BLaER1 (cell line): ENCODE measurements at regions not wholly inside any gene's neighbourhood (a gene's known extent, or its start where the extent isn't known, plus 50 kb on each side); places are given as distances from the start of the nearest gene placed in this dataset.

Experiments used
- H3K27ac ChIP-seq: shearing (Covaris generic); formaldehyde crosslinking; 2 replicates; pipeline ENCODE4 v1.8.1; 2022
- H3K27me3 ChIP-seq: shearing (Covaris generic); formaldehyde crosslinking; 2 replicates; pipeline ENCODE4 v1.8.1; 2022
- H3K36me3 ChIP-seq: shearing (Covaris generic); formaldehyde crosslinking; 2 replicates; pipeline ENCODE4 v1.8.1; 2022
- H3K4me1 ChIP-seq: shearing (Covaris generic); formaldehyde crosslinking; 2 replicates; pipeline ENCODE4 v1.8.1; 2022
- H3K4me2 ChIP-seq: shearing (Covaris generic); formaldehyde crosslinking; 2 replicates; pipeline ENCODE4 v1.8.1; 2022
- H3K4me3 ChIP-seq: shearing (Covaris generic); formaldehyde crosslinking; 2 replicates; pipeline ENCODE4 v1.8.1; 2022
- H3K9ac ChIP-seq: shearing (Covaris generic); formaldehyde crosslinking; 2 replicates; pipeline ENCODE4 v1.8.1; 2022
- H3K9me3 ChIP-seq: shearing (Covaris generic); formaldehyde crosslinking; 2 replicates; pipeline ENCODE4 v1.8.1; 2022
- H4K20me1 ChIP-seq: shearing (Covaris generic); formaldehyde crosslinking; 2 replicates; pipeline ENCODE4 v1.8.1; 2022
- Cebpa-rat ChIP-seq: shearing (Covaris generic); IDR thresholded peaks from 2 replicates; pipeline ENCODE4 v1.8.1; 2022

- H3K27me3 ChIP-seq, result no peaks in the 10 kb centered on the region
- no peaks in the 10 kb centered on the region for H3K36me3 ChIP-seq
- TF ChIP-seq Cebpa-rat, result no peak
- H3K4me1 ChIP-seq, result no peaks in the 10 kb centered on the region
- no peak overlapping the region for H3K4me3 ChIP-seq
- peaks cover 11% of the 10 kb centered on the region for H3K9me3 ChIP-seq
- no peak overlapping the region for H3K9ac ChIP-seq
- no peaks in the 10 kb centered on the region for H4K20me1 ChIP-seq
- no peak overlapping the region for H3K4me2 ChIP-seq
- H3K27ac ChIP-seq, result no peak overlapping the region
Observed at GRCh38 chr1:199322278-199322677, 683.4 kb downstream of the PTPRC start.

DNA sequence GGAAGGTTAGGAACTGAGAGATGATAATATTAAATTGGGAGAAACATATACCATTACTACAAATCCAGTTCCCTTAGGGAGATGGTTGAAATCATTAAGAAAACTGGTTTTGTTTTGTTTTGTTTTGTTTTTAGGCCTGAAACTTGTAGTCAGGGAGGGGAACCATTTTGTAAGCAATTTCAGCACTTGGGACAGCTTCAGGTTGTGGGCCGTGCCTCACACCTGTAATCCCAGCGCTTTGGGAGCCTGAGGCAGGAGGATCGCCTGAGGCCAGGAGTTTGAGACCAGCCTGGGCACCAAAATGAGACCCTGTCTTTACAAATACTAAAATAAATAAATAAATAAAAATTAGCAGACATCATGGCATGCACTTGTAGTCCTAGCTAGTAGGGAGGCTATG is 694.3 kb upstream of the NR5A2 start:
- no peak for TF ChIP-seq Cebpa-rat
- Histone ChIP-seq H3K4me2 (no peak overlapping the region), H3K9ac (no peak overlapping the region), H3K4me3 (no peak overlapping the region), H4K20me1 (no peaks in the 10 kb centered on the region), H3K27me3 (no peaks in the 10 kb centered on the region), H3K27ac (no peak overlapping the region), H3K9me3 (no peaks in the 10 kb centered on the region), H3K4me1 (no peaks in the 10 kb centered on the region), H3K36me3 (no peaks in the 10 kb centered on the region)

DNA sequence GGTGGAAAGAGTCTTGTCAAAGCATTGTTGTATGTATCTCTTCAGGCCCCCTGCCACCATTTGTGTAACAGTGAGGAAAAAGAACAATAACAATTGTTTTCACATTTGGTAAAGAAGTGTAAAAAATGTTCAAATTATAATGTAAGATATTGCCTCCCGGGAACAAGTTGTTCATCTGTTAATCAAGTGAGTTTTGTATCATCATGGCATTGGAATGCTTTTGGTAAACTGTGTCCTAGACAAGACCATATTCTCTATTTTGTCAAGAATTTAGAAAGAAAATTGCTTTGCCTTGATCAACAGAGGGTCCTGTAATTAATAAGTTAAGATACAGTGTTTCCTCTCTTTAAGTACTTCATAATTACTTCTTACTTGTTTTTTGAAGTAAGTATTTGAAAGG is 692.0 kb upstream of the NR5A2 start:
- Histone ChIP-seq H3K4me2 (no peak overlapping the region), H3K9ac (no peak overlapping the region), H3K4me3 (no peak overlapping the region)

DNA sequence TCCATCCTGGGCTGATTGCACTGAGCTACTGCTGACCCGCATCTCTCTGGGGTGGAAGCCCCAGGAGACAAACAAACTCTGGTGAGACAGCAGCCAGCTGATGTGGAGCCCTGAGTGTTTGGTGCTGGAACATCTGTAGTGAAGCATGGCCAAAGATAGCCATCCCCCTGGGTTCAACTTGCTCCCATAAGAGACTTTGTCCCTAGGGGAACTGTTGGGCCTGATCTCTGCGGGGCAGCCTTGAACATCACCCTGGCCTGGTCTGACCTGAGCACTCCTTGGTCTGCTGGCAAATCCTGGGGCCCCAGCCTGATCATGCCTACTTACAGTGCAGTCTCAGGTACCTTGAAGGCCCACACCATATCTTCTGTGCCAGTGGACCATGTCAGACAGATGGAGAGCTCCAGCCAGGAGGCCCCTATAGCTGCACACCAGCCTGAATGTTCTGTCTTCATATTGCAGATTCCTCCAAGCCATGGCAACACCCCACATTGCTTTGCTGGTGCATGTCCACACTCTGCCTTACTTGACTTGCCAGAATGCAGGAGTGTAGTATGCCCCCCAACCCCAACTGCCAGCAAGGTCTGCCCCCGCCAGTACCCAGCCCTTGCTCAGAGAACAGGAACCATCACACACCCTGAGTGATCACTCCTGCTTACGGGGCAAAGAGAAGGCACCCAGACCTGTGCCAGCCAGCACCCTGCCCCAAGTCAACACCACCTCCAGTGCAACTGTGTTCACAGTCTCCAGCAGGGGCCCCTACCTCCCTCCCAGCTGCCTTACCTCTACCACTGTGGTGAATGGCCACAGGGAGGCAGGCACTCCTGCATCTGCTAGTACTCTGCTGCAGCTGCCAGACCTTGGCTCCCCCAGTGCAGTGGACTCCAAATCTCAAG is 690.5 kb upstream of the NR5A2 start:
- no peaks in the 10 kb centered on the region for H3K36me3 ChIP-seq
- no peak overlapping the region for H3K9ac ChIP-seq
- no peaks in the 10 kb centered on the region for H4K20me1 ChIP-seq
- no peak overlapping the region for H3K27ac ChIP-seq
- no peaks in the 10 kb centered on the region for H3K4me1 ChIP-seq
- no peak for TF ChIP-seq Cebpa-rat
- H3K27me3 ChIP-seq, result no peaks in the 10 kb centered on the region
- H3K4me3 ChIP-seq, result no peak overlapping the region
- no peaks in the 10 kb centered on the region for H3K9me3 ChIP-seq
- H3K4me2 ChIP-seq, result no peak overlapping the region

More for the DNA sequence above, 692.0 kb upstream of the NR5A2 start:
- no peaks in the 10 kb centered on the region for H3K27me3 ChIP-seq
- no peaks in the 10 kb centered on the region for H3K9me3 ChIP-seq
- no peak overlapping the region for H3K27ac ChIP-seq
- H4K20me1 ChIP-seq, result no peaks in the 10 kb centered on the region
- no peaks in the 10 kb centered on the region for H3K4me1 ChIP-seq
- H3K36me3 ChIP-seq, result no peaks in the 10 kb centered on the region
- TF ChIP-seq Cebpa-rat, result no peak

GRCh38 chr1:199338760-199339159 is 688.8 kb upstream of the NR5A2 start:
- Histone ChIP-seq H3K4me1 (no peaks in the 10 kb centered on the region), H3K27me3 (no peaks in the 10 kb centered on the region), H3K4me2 (no peak overlapping the region), H3K4me3 (no peak overlapping the region), H3K36me3 (no peaks in the 10 kb centered on the region), H4K20me1 (no peaks in the 10 kb centered on the region), H3K9ac (no peak overlapping the region), H3K27ac (no peak overlapping the region), H3K9me3 (no peaks in the 10 kb centered on the region)
- TF ChIP-seq Cebpa-rat, result no peak

DNA sequence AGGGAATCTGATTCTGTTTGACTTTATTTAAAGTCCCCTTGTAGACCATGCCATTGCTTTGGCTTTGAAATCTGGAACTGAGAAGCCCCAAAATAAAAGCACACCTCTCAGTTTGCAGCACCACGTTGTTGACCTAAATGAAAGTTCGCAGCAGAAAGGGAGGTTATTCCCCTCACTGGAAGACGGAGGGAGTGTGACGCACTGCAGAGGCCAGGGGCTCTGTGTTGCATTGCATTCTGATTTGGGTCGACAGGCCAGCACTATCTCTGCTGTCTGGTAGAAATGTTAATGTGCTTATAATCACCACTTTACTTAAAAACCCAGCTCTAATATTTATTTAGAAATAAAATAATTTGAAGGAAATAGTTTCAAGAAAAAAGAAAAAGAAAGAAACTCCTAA is 675.2 kb upstream of the NR5A2 start:
- no peak for TF ChIP-seq Cebpa-rat
- Histone ChIP-seq H3K36me3 (no peaks in the 10 kb centered on the region), H3K27ac (no peak overlapping the region), H3K4me2 (no peak overlapping the region), H3K4me3 (no peak overlapping the region), H3K27me3 (no peaks in the 10 kb centered on the region), H4K20me1 (no peaks in the 10 kb centered on the region), H3K4me1 (no peaks in the 10 kb centered on the region), H3K9me3 (peaks cover 17% of the 10 kb centered on the region), H3K9ac (no peak overlapping the region)

DNA sequence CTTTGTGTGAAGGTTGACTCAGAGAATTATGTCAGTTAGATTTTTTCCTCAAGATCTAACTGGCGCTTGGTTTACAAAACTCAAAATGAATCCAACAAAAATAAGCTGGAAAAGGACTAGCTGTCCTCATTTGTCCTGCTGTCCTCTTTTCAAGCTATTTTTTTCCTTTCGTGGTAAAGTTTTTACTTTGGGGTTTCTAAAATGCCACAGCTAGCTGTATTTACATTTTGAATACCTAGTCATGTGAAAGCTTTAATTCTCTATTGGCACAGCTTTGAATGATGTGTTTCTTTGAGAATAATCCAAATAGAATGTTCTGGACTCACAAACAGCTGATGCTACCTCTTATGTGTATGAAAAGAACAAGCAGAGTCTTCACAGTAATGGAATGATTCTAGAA is 673.6 kb upstream of the NR5A2 start:
- Histone ChIP-seq H3K36me3 (no peaks in the 10 kb centered on the region), H3K4me2 (no peak overlapping the region), H4K20me1 (no peaks in the 10 kb centered on the region), H3K27me3 (no peaks in the 10 kb centered on the region), H3K4me1 (no peaks in the 10 kb centered on the region), H3K27ac (no peak overlapping the region), H3K9me3 (peaks cover 14% of the 10 kb centered on the region), H3K4me3 (no peak overlapping the region), H3K9ac (no peak overlapping the region)
- no peak for TF ChIP-seq Cebpa-rat

DNA sequence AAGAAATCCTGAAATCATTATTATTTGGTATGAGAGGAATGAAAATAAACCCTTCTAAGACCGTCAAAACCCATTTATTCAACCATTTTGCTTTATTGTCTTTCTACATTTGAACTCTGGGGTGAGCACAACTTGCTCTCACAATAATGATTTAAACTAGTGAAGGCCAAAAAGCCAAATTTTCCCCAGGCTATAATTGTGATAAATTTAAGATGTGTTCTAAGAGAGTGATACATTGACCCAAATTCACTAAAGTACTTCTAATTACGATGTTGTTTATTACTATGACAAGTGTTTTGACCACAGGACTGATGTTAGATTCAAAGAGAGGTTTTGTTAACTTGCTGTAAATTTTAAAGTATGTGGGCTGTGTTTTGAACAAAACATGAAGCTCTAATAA is 670.9 kb upstream of the NR5A2 start:
- H3K9me3 ChIP-seq, result no peaks in the 10 kb centered on the region
- no peak overlapping the region for H3K27ac ChIP-seq

DNA sequence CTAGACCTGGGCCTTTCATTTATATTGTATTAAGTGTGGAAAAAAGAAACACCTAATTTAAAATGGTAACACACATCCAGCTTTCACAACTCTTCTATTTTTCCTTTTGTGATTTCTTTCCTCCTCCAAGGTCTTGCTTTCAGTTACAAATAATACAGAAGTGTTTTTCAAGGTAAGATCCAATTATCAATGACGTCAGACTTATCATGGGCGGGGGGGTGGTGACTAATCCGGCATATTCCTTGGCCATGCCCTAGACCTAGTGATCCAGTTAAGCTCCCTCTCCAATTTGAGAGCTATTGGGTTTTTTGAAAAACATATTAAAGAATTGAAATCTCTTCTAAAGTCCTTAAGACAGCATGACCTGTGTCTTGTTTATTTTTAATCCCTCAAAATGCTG is 669.9 kb upstream of the NR5A2 start:
- Histone ChIP-seq H3K27ac (no peak overlapping the region), H3K4me1 (no peaks in the 10 kb centered on the region), H4K20me1 (no peaks in the 10 kb centered on the region), H3K9me3 (no peaks in the 10 kb centered on the region), H3K9ac (no peak overlapping the region), H3K36me3 (no peaks in the 10 kb centered on the region), H3K27me3 (no peaks in the 10 kb centered on the region), H3K4me2 (no peak overlapping the region), H3K4me3 (no peak overlapping the region)
- TF ChIP-seq Cebpa-rat, result no peak

More for the DNA sequence above, 670.9 kb upstream of the NR5A2 start:
- Histone ChIP-seq H3K4me1 (no peaks in the 10 kb centered on the region), H3K4me3 (no peak overlapping the region), H3K27me3 (no peaks in the 10 kb centered on the region), H3K4me2 (no peak overlapping the region), H3K36me3 (no peaks in the 10 kb centered on the region), H3K9ac (no peak overlapping the region), H4K20me1 (no peaks in the 10 kb centered on the region)
- TF ChIP-seq Cebpa-rat, result no peak

GRCh38 chr1:199362996-199363395 is 664.5 kb upstream of the NR5A2 start:
- H3K4me2 ChIP-seq, result no peak overlapping the region
- H3K27ac ChIP-seq, result no peak overlapping the region
- H3K4me1 ChIP-seq, result no peaks in the 10 kb centered on the region
- no peaks in the 10 kb centered on the region for H3K27me3 ChIP-seq
- no peak overlapping the region for H3K4me3 ChIP-seq
- no peaks in the 10 kb centered on the region for H3K36me3 ChIP-seq
- TF ChIP-seq Cebpa-rat, result no peak
- H3K9ac ChIP-seq, result no peak overlapping the region
- no peaks in the 10 kb centered on the region for H4K20me1 ChIP-seq
- no peaks in the 10 kb centered on the region for H3K9me3 ChIP-seq
